Activated naive CD4-positive, alpha-beta T cell treated with anti-CD3 and anti-CD28 coated beads for 36 hours (primary cell): ENCODE measurements at regions not wholly inside any gene's neighbourhood (a gene's known extent, or its start where the extent isn't known, plus 50 kb on each side); places are given as distances from the start of the nearest gene placed in this dataset.
"Not testable (repeated sequence)": the region's sequence is repeated elsewhere in the genome, so short reads cannot be mapped to it uniquely, and the experiment has no call there.

ENCODE experiments used
- CTCF ChIA-PET: fragments of 350-600 bp; sonication (Branson Sonifier 250); formaldehyde crosslinking; loops from one replicate; lab custom pipeline; 2021; ENCODE audit warnings: antibody characterized with exemption; lab: Charles Lee
- DNase-seq: peaks from one replicate; pipeline ENCODE4 v3.0.0-alpha.2; 2020
- H3K27ac Mint-ChIP-seq: one replicate; pipeline ENCODE4 v1.8.0; 2021; ENCODE audit warnings: mild to moderate bottlenecking, mixed read lengths
- H3K27me3 Mint-ChIP-seq: one replicate; pipeline ENCODE4 v1.8.0; 2021; ENCODE audit warnings: low read depth, mixed read lengths
- H3K36me3 Mint-ChIP-seq: one replicate; pipeline ENCODE4 v1.8.0; 2021; ENCODE audit warnings: low read depth, mixed read lengths
- H3K4me1 Mint-ChIP-seq: one replicate; pipeline ENCODE4 v1.8.0; 2021; ENCODE audit warnings: low read depth, mixed read lengths
- H3K4me3 Mint-ChIP-seq: one replicate; pipeline ENCODE4 v1.8.0; 2021; ENCODE audit warnings: mild to moderate bottlenecking, moderate library complexity, mixed read lengths
- H3K9me3 Mint-ChIP-seq: one replicate; pipeline ENCODE4 v1.8.0; 2021; ENCODE audit warnings: mixed read lengths
- intact Hi-C: fragments of 100-400 bp; cut with micrococcal nuclease; formaldehyde crosslinking; loops from one replicate; pipeline ENCODE4 v1.15.1; 2023

DNA sequence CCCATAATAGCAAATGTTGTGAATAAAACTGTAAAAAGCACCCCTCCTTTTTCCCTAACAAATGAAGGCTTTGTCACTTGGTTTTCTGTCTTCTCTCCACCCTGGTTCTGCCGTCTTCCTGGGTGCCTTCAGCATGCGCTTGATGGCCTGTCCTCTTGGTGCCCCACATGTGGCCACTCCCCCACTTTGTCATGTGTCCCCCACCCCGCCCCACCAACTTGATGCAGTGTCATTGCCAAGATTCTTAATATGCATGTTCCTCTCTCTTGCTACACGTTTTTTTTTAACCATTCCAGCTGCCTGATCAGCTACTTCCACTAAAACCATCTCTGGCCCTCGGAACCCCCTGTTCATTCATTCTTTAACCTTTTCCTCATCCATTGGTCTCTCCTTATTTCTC is 340.3 kb downstream of the QKI start:
- H3K4me3 Mint-ChIP-seq, result no peak overlapping the region
- H3K4me1 Mint-ChIP-seq, result peaks cover 8% of the 10 kb centered on the region
- intact Hi-C loops, result no loop called here
- peaks cover 10% of the 10 kb centered on the region for H3K27me3 Mint-ChIP-seq
- no peak overlapping the region for H3K27ac Mint-ChIP-seq
- H3K36me3 Mint-ChIP-seq, result no peaks in the 10 kb centered on the region
- CTCF ChIA-PET, result no interaction called here
- no peak for DNase-seq
- no peaks in the 10 kb centered on the region for H3K9me3 Mint-ChIP-seq

DNA sequence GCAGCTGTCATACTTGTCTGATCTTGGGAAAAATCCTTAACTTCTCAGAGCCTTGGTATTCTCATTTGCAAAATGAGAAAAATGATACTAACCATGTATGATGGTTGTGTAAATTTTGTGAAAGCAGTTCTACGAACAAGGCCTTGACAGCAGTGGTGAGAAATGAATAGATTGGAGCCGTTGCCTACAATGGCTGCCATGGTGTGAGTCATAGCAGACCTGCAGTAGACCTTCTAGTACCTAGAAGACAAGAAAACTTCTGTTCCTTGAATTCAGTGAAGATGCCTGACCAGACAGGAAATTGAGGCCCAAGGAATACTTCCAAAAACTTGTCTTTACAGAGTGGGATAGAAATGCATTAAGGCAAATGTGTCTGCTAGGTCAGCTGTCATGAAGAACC is 338.9 kb downstream of the QKI start:
- peaks cover 8% of the 10 kb centered on the region for H3K4me1 Mint-ChIP-seq
- intact Hi-C loops, result no loop called here
- no peaks in the 10 kb centered on the region for H3K9me3 Mint-ChIP-seq
- peaks cover 11% of the 10 kb centered on the region for H3K27me3 Mint-ChIP-seq
- no peak overlapping the region for H3K4me3 Mint-ChIP-seq
- no peak for DNase-seq
- no peaks in the 10 kb centered on the region for H3K36me3 Mint-ChIP-seq
- no peak overlapping the region for H3K27ac Mint-ChIP-seq
- CTCF ChIA-PET, result interaction anchor here (0.6 kb wide), 1 partner anchor 72 kb away, joined by 4 read pairs; no protein-coding TSS in a partner anchor

DNA sequence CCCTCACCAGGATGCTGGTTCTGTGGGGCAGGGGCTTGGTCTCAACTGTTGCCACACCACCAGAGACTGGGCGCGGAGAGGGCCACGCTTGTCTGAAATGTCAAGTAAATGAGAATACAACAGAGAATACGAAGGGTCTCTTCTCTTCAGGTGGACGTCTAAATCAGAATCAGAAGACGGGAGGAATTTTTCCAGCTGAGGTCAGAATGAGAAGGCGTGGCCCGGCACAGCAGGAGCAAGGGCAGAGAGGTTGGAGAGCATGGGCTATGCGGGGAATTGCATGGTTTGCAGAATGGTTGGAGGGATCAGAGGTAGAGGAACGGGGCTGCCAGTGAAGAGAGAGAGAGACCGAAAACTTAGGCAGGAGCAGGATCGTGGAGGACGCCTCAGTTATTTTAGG is 337.9 kb downstream of the QKI start:
- CTCF ChIA-PET, result no interaction called here
- peaks cover 11% of the 10 kb centered on the region for H3K27me3 Mint-ChIP-seq
- DNase-seq, result no peak
- H3K4me3 Mint-ChIP-seq, result no peak overlapping the region
- H3K4me1 Mint-ChIP-seq, result peaks cover 8% of the 10 kb centered on the region
- no peaks in the 10 kb centered on the region for H3K9me3 Mint-ChIP-seq
- H3K36me3 Mint-ChIP-seq, result no peaks in the 10 kb centered on the region
- H3K27ac Mint-ChIP-seq, result no peak overlapping the region
- intact Hi-C loops, result no loop called here

DNA sequence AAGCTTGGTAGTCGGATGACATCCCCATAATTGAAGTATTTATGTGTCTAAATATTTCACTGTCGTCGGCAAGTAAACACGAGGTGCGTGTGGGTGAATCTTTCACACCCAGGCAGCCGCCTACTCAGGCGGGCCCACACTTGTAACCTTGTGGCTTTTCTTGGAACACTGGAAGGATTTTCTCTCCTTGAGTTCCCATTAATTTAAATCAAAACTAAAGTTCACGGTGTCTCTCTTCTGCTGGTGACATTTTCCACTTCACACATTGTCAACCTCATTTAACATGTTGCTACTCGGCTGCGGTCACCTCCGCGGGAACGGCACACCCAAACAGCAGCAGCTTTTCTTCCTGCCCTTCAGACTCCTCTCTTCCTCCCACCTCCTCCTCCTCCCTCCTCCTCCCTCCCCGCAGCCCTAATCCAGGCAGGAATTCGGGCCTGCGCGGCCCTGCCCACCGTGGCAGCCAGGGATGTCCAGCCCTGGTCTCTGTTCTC is 336.6 kb downstream of the QKI start:
- Mint-ChIP-seq H3K9me3 (no peaks in the 10 kb centered on the region), H3K4me3 (no peak overlapping the region), H3K27me3 (peaks cover 13% of the 10 kb centered on the region), H3K36me3 (no peaks in the 10 kb centered on the region), H3K4me1 (peaks cover 8% of the 10 kb centered on the region), H3K27ac (no peak overlapping the region)
- CTCF ChIA-PET, result no interaction called here
- no peak for DNase-seq
- intact Hi-C loops, result no loop called here

DNA sequence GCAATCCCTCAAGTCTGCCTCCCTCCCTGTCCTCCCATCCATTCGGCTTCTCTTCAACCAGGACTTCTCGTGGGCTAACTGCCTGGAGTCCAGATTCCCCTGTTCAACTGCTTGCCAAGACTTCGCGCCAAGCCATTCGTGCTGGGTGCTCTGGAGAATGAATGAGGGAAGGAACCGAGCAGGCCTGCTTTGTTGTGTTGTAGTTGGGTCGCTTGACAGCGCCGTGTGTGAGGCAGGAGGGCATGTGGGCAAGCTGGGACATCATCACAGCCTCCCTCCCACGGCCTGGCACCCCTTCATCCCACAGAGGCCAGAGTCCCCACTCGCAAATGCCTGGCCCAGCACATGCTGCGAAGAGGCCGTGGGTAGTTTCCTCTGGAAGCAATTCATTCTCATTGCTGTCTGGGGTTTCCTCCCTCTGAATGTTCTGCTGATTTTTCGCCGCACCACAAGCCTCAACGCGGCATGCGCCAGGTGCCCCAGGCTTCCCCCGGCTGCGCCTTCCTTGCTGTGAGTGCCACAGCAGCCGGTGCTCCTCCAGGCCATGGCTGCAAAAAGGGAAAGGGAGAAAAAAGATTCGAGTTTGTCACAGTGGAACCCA is 336.0 kb downstream of the QKI start:
- no peak overlapping the region for H3K27ac Mint-ChIP-seq
- peaks cover 13% of the 10 kb centered on the region for H3K27me3 Mint-ChIP-seq
- no peak overlapping the region for H3K4me3 Mint-ChIP-seq
- no peaks in the 10 kb centered on the region for H3K9me3 Mint-ChIP-seq
- peaks cover 8% of the 10 kb centered on the region for H3K4me1 Mint-ChIP-seq
- no peaks in the 10 kb centered on the region for H3K36me3 Mint-ChIP-seq
- CTCF ChIA-PET, result no interaction called here
- intact Hi-C loops, result no loop called here
- DNase-seq, result no peak

DNA sequence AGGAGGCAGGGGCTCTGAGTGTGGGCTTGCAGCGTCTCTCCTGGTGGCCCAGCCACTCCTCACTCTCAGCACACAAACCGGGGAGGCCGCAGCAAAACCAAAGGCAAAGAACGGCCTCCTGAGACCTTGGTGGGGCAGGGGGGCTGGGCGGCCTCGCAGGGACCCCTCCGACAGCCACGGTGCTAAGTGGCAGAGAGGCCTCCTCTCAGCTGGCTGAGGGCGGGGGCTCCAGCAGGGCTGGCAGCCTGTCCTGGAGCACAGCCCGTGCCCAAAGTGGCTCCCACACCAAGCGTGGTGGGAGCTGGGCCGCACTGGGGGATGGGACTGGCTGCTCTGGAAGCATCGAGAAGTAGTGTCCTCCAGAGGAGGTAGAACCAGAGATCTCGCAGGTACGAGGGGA is 334.4 kb downstream of the QKI start:
- H3K4me3 Mint-ChIP-seq, result no peak overlapping the region

DNA sequence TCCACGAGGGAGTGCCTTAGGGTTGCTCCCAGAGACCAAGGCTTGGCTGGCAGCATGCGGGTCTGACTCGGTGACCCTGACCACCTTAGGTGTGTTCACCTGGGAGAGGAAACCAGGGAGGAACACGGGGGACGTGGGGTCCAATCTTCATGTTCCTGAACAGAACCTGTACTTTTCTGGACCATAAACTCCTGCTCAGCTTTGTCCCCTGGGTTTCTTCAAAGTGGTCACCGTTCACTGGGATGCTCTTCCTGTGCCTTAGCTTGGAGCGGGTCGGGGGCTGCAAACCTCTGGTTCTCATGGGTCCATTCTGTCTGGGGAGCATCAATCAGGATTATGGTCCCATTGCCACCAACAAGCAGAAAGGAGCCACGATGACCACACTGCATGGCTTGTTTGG is 333.5 kb downstream of the QKI start:
- H3K9me3 Mint-ChIP-seq, result no peaks in the 10 kb centered on the region

More for the DNA sequence above, 334.4 kb downstream of the QKI start:
- peaks cover 13% of the 10 kb centered on the region for H3K27me3 Mint-ChIP-seq
- no peaks in the 10 kb centered on the region for H3K9me3 Mint-ChIP-seq
- no peak for DNase-seq
- H3K36me3 Mint-ChIP-seq, result no peaks in the 10 kb centered on the region
- CTCF ChIA-PET, result no interaction called here
- intact Hi-C loops, result no loop called here
- no peak overlapping the region for H3K27ac Mint-ChIP-seq
- peaks cover 8% of the 10 kb centered on the region for H3K4me1 Mint-ChIP-seq

DNA sequence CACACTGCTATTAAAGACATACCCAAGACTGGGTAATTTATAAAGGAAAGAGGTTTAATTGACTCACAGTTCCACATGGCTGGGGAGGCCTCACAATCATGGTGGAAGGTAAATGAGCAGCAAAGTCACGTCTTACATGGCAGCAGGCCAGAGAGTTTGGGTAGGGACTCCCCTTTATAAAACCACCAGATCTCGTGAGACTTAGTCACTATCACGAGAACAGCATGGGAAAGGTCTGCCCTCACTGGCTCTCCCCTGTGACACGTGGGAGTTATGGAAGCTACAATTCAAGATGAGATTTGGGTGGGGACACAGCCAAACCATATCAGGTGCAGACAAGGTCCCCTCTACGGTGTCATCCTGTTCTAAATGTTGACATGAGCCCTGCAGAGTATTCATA is 332.5 kb downstream of the QKI start:
- intact Hi-C loops, H3K4me3 Mint-ChIP-seq, H3K27ac Mint-ChIP-seq, H3K4me1 Mint-ChIP-seq, H3K36me3 Mint-ChIP-seq, DNase-seq, H3K9me3 Mint-ChIP-seq, CTCF ChIA-PET: not testable (repeated sequence)
- peaks cover 13% of the 10 kb centered on the region for H3K27me3 Mint-ChIP-seq

More for the DNA sequence above, 333.5 kb downstream of the QKI start:
- intact Hi-C loops, result no loop called here
- Mint-ChIP-seq H3K4me1 (peaks cover 8% of the 10 kb centered on the region), H3K36me3 (no peaks in the 10 kb centered on the region), H3K27ac (no peak overlapping the region), H3K27me3 (peaks cover 13% of the 10 kb centered on the region), H3K4me3 (no peak overlapping the region)
- no peak for DNase-seq
- CTCF ChIA-PET, result no interaction called here

DNA sequence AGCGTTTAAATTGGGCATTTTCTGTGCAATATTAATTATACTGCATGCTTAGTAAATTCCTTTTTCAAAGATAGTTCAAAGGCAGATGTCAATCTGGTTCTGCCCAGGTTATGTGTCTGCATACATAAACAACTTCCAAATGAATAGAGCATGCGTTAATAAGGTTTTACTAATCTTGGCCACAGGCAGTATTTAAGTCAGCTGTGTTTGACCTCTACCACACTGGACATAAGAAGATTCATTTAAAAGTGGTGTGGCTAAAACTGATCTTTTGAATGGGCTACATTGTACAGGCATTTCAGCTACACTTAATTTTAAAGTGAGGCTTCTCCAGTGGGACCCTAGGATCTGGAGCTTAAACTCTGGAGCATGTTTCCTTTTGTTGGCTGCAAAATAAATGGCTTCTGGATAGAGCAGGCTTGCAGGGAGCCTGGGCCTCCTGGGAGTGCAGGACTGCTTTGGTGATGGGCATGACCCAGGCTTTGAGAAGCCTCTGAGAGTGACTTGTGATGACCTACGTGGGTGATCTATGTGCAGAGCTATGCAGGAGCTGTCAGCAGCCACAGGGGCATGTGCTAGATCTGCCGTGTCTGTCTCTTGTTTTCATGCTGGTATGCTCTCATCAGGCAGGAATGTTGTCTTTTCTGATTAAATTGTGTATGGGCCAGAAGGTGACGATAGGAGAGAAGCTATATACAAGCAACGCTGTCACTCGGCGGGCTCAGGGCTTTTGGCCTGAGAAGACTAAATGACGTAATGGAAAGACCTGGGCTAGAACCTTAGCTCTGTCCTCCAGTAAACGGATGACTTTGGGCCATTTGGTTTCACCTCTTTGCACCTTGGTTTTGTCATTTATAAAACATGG is 331.2 kb downstream of the QKI start:
- Mint-ChIP-seq H3K27me3 (peaks cover 14% of the 10 kb centered on the region), H3K27ac (no peak overlapping the region), H3K36me3 (no peaks in the 10 kb centered on the region), H3K9me3 (no peaks in the 10 kb centered on the region), H3K4me3 (no peak overlapping the region), H3K4me1 (peaks cover 1% of the 10 kb centered on the region)
- CTCF ChIA-PET, result no interaction called here
- DNase-seq, result no peak
- intact Hi-C loops, result no loop called here

DNA sequence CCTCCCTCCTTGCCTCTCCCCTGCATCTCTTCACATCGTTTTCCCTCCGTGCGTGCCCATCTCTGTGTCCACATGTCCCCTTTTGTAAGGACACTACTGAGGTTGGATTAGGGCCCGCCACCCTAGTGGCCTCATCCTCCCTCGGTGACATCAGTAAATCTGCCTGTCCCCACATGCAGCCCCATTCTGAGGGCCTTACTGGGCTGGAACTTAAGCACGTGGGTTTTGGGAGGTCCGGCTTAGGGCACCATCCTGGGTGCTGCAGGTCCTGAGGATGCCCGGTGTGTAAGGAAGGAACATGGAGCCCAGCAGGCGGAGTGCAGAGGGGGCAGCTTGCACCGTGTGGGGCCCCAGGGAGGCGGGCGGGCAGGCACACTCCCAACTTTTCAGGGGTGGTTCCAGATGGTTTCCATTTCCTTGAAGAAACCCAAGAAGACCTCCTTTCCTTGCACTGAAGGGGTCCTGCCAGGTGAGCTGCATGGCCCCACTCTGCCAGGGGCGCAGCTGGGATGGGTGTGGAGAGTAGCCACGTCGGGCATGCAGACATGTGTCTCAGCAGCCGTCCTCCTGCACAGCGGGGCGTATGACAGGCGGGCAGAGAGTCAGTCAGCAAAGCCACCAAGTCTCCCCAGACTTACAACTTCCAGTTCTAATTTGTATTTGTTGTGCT is 329.9 kb downstream of the QKI start:
- Mint-ChIP-seq H3K27me3 (peaks cover 12% of the 10 kb centered on the region), H3K9me3 (no peaks in the 10 kb centered on the region), H3K27ac (no peak overlapping the region), H3K4me3 (no peak overlapping the region), H3K4me1 (no peaks in the 10 kb centered on the region), H3K36me3 (no peaks in the 10 kb centered on the region)
- DNase-seq, result no peak
- intact Hi-C loops, result no loop called here
- CTCF ChIA-PET, result no interaction called here

DNA sequence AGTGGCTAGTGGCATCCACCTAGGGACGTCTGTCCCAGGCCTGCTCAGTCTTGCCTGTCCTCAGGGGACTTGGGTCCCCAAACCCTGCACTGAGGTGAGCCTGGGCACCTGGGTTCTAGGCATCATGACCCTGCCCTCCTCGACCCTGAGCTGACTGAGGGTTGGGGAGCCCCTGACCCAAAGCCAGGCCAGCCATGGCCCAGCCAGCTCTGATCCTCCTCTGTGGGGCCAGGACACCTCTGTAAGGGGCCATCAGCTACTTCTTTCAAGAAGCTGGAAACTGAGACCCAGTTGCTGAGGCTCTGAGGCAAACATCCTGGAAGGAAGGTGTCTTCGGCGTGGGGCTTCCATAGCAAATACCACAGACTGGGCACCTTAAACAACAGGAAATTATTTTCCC is 329.3 kb downstream of the QKI start:
- H3K27ac Mint-ChIP-seq, result no peak overlapping the region
- H3K27me3 Mint-ChIP-seq, result peaks cover 8% of the 10 kb centered on the region
- no peak overlapping the region for H3K4me3 Mint-ChIP-seq
- CTCF ChIA-PET, result no interaction called here
- H3K9me3 Mint-ChIP-seq, result no peaks in the 10 kb centered on the region
- no peaks in the 10 kb centered on the region for H3K36me3 Mint-ChIP-seq
- no peaks in the 10 kb centered on the region for H3K4me1 Mint-ChIP-seq
- intact Hi-C loops, result no loop called here
- no peak for DNase-seq

DNA sequence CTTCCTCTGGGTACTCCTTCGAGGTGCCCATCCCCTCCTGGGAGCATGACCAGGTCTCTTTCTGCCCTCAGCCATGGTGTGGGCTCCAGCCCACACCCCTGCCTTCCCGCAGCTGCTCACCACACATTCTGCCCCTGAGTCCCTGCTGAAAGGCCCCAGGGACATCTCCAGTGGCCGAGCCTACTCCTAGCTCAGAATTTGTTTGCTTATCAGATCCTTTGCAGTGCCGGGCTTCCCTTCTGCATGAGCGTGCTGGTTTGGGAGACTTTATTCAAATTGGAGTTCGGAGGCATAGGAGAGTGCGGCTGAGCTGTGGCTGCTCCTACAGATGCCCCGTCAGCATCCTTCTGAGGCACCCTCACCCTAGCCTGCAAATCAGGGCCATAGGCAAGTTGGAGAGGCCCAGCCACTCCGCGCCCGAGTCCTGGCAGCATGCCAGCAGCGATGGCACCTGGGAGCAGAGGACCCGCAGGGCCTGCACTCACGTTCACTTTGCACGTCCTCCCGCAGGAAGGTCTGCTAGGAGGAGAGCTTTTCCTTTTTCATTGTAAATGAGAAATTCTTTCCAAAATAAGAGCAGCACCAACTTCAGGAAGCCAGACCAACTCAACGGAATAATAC is 327.3 kb downstream of the QKI start:
- intact Hi-C loops, result no loop called here
- CTCF ChIA-PET, result interaction anchor here (0.7 kb wide), 1 partner anchor 926 kb away, joined by 3 read pairs; no protein-coding TSS in a partner anchor
- no peak for DNase-seq
- no peak overlapping the region for H3K4me3 Mint-ChIP-seq
- no peaks in the 10 kb centered on the region for H3K4me1 Mint-ChIP-seq
- no peaks in the 10 kb centered on the region for H3K36me3 Mint-ChIP-seq
- H3K9me3 Mint-ChIP-seq, result no peaks in the 10 kb centered on the region
- H3K27me3 Mint-ChIP-seq, result peaks cover 2% of the 10 kb centered on the region
- no peak overlapping the region for H3K27ac Mint-ChIP-seq
